Upper lobe of left lung (tissue), 4 donors: ENCODE measurements at regions not wholly inside any gene's neighbourhood (a gene's known extent, or its start where the extent isn't known, plus 50 kb on each side); places are given as distances from the start of the nearest gene placed in this dataset.

Source experiments
- CTCF ChIP-seq, 6 experiments: fragments of 450-650 bp in 4 of 6; fragments of 200-600 bp in 2 of 6; sonication (generic) in 2 of 6; IDR thresholded peaks; one replicate each; pipeline ENCODE4 v1.5.1; 2016 to 2019; ENCODE audit warnings: antibody characterized with exemption in 6 of 6
- EP300 ChIP-seq, 4 donors: sonication (generic); formaldehyde crosslinking; IDR thresholded peaks; one replicate each; pipeline ENCODE4 v1.5.1; 2017; ENCODE audit warnings: antibody characterized with exemption in 4 of 4, control low read depth in 2 of 4
- POLR2A ChIP-seq, 4 donors: fragments of 450-650 bp; IDR thresholded peaks; one replicate each; pipeline ENCODE4 v1.5.1; 2016 to 2017; ENCODE audit warnings: antibody characterized with exemption in 4 of 4, mild to moderate bottlenecking in 2 of 4
- POLR2AphosphoS5 ChIP-seq, 2 donors: sonication (generic); formaldehyde crosslinking; IDR thresholded peaks; one replicate each; pipeline ENCODE4 v1.5.1; 2017; ENCODE audit warnings: antibody characterized with exemption in 2 of 2

- TF ChIP-seq CTCF (IDR thresholded peaks at IDR 0.05) (no peak), POLR2AphosphoS5 (IDR thresholded peaks at IDR 0.05) (no peak), POLR2A (IDR thresholded peaks at IDR 0.05) (no peak), EP300 (IDR thresholded peaks at IDR 0.05) (no peak)
Observed at GRCh38 chr1:224498574-224499170, 64.1 kb upstream of the WDR26 start.
